ENCODE measurements at regions not wholly inside any gene's neighbourhood (a gene's known extent, or its start where the extent isn't known, plus 50 kb on each side); places are given as distances from the start of the nearest gene placed in this dataset.

DNA sequence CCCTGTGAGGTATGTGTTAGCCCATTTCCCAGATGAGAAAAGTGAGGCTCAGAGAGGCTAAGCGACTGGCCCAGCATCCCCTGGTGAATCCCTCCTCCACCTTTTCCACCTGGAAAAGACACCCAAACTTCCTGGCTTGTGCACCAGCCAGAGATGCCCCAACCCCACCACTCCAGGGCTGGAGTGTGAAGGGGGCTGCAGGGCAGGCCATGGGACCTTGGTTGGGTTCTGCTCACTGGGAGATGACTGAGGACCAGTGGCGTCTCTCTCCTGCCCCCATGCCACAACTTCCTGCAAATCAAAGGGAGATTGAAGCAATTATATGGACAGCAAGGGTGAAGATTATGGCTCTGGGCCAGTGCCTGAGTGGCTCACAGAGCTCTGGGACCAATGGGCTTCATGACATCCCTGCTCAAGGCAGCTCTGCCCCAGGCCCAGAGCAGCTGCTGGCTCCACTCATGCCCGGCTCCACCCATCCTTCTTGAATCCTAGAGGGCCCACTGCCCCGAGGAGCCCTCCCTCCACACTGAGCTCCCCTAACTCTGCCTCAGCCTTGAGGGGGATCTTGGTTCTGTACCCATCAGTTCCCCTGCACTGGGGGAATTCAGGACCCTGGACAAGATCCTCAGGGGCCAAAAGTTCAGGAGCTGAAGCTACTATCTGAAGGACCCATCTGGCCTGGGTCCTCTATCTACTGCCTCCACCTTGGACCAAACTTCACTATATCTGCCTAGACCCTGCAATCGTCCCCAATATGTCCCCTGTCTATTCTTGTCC is 416.9 kb downstream of the PTPRU start:
- DNase-seq (no peak), ATAC-seq (replicated peaks) (no peak)
- Mint-ChIP-seq H3K27ac (no peak overlapping the region), H3K36me3 (ENCODE audit: insufficient read depth) (no peaks in the 10 kb centered on the region), H3K4me3 (no peak overlapping the region), H3K4me1 (ENCODE audit: low read depth in 2 of 2) (no peaks in the 10 kb centered on the region), H3K9me3 (no peaks in the 10 kb centered on the region), H3K27me3 (peaks cover 39 to 86% of the 10 kb centered on the region in 2 donors)

DNA sequence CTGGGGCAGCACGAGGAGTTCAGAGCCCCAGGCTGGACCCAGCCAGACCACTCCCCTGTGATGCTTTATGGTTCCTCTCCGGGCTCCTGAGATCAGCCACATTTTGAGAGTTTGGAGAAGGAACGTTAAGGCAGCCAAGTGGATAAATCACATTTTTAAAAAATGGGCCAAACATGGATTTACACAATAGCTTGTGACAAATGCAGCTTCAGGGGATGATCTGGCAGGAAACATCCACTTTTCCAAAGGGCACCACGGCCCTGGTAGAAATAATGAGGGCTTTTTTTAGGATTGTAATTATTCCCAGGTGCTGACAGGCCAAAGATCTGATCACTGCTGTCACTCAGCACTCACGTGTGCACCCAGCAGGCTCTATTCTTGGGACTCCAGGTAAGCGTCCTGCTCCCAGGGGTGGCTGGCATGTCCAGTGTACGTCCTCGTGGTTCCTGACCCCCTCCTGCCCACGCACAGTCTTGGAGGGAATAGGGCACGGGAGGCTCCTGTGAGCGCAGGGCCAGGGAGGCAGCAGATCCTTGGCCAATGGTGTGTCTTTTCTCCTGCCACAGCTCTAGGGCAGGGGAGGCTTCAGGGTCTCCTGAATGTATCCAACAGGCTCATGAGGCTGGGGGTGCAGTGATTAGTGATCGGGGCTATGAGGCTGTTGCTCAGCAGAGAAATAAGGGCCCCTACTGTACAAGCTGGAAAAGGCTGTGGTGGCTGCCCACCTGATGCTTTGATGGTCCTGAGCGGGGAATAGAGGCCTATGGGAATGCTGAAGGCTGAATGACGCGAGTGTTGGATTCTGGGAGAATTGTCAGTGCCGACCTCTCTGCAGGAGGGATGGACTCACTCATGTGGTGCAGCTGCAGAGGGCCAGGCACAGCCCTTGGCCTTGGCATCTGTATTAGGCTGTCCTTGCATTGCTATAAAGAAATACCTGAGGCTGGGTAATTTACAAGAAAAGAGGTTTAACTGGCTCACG is 415.7 kb downstream of the PTPRU start:
- Mint-ChIP-seq H3K4me3 (no peak overlapping the region), H3K9me3 (no peaks in the 10 kb centered on the region), H3K4me1 (ENCODE audit: low read depth in 2 of 2) (no peaks in the 10 kb centered on the region), H3K36me3 (ENCODE audit: insufficient read depth) (no peaks in the 10 kb centered on the region), H3K27ac (no peak overlapping the region), H3K27me3 (peaks cover 43 to 89% of the 10 kb centered on the region in 2 donors)
- DNase-seq = no peak
- ATAC-seq (replicated peaks) = no peak

DNA sequence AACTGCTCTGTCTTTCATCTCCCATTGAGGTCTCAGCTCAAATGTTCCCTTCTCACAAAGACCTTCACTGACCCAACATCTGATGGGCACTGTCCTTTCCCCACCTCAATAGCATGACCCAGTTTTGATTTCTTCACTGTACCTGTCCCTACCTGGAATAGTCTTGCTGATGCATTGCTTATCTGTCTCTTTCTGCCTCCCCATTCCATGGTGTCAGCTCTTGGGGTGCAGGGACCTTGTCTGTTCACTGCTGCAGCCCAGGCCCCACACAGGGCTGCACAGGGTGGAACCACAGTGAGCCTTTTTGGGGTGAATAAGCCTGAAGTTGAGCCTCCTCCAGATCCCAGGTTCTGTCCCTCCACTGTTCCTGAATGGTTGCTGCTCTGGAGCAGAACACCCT is 414.9 kb downstream of the PTPRU start:
- Mint-ChIP-seq H3K4me3 (no peak overlapping the region), H3K4me1 (ENCODE audit: low read depth in 2 of 2) (no peaks in the 10 kb centered on the region), H3K36me3 (ENCODE audit: insufficient read depth) (no peaks in the 10 kb centered on the region), H3K27me3 (peaks cover 38 to 83% of the 10 kb centered on the region in 2 donors), H3K9me3 (no peaks in the 10 kb centered on the region), H3K27ac (no peak overlapping the region)
- DNase-seq = no peak
- ATAC-seq (replicated peaks) = no peak

DNA sequence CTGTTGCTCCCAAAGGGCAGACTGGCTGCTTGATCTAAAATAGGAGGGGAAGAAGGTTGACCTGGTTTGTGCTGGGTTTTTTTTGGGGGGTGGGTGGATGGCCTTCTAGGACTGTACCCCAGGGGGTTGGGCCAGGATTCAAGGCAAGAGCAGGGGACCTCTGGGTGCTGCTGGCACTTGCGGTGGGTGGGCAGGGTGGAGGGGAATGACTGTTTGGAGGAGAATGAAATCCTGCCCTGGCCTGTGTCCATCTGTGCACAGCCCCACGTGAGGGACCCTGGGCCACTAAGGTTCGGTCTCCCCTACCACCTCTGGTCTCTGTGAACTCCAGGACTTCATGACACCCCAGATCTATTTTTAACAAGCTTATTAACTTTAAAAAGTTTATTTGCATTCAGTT is 414.2 kb downstream of the PTPRU start:
- Mint-ChIP-seq H3K27me3 (peaks cover 35 to 78% of the 10 kb centered on the region in 2 donors), H3K9me3 (no peaks in the 10 kb centered on the region), H3K27ac (no peak overlapping the region), H3K4me3 (no peak overlapping the region), H3K36me3 (ENCODE audit: insufficient read depth) (no peaks in the 10 kb centered on the region), H3K4me1 (ENCODE audit: low read depth in 2 of 2) (no peaks in the 10 kb centered on the region)
- ATAC-seq (replicated peaks) = no peak
- no peak for DNase-seq

DNA sequence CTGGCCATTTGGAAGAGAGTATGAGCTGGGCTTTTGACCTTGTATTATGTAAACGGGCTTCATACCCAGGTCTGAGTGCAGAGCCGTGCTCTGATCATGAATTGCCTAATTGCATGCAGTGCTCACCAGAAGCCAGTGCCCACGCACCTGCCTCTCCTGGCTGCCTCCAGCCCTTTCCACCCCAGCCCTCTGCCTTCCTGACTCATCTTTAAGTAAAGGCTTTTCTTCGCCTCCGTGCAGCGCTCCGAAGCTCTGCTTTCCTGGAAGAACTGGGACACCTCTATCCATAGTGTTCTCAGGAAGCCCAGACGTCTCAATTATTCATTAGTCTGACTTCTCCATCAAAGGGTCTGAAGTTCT is 413.7 kb downstream of the PTPRU start:
- H3K36me3 Mint-ChIP-seq (ENCODE audit: insufficient read depth) = no peaks in the 10 kb centered on the region
- no peaks in the 10 kb centered on the region for H3K9me3 Mint-ChIP-seq
- DNase-seq (no peak), ATAC-seq (replicated peaks) (no peak)
- no peak overlapping the region for H3K4me3 Mint-ChIP-seq
- H3K27ac Mint-ChIP-seq = no peak overlapping the region
- no peaks in the 10 kb centered on the region for H3K4me1 Mint-ChIP-seq (ENCODE audit: low read depth in 2 of 2)
- H3K27me3 Mint-ChIP-seq = peaks cover 40 to 78% of the 10 kb centered on the region in 2 donors

DNA sequence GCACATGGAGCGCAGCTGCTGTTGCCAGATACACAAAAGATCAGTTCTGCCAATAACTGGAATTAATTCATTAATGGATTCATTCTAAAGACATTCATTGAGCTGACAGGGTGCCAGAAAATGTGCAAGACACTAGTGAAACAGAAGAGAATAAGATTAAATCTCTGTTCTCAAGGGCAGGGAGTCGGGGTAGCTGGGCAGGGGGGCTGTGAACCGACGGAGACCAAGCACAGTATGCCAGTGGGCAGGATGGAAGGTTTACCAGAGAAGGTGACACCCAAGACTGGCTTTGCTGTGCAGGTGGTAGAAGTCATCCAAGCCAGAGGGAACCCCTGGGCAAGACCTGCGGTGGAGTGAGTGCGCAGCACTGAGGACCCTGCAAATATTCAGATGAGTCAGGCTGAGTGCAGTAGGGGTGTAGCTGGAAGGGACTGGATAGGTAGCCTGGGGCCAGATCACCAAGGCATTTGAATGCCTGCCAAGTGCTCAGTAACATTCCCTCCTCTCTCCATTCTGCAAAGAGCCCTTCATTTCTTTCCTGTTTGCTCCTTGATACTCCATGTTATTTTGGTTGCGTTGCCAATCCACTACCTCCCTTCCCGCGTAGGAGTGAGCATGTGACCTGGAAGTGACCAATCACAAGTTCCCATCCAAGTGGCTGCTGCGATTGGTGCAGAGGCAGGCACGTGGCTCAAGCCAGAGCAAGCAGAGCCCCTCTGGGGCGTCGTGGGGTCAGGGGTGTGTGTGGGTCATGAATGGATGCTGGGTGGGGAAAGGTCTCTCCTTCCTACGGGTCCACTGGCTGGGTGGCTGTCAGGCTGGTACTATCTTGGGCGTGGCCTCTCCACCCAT is 413.1 kb downstream of the PTPRU start:
- no peaks in the 10 kb centered on the region for H3K9me3 Mint-ChIP-seq
- H3K27me3 Mint-ChIP-seq = peaks cover 41 to 77% of the 10 kb centered on the region in 2 donors
- no peak for ATAC-seq (replicated peaks)

DNA sequence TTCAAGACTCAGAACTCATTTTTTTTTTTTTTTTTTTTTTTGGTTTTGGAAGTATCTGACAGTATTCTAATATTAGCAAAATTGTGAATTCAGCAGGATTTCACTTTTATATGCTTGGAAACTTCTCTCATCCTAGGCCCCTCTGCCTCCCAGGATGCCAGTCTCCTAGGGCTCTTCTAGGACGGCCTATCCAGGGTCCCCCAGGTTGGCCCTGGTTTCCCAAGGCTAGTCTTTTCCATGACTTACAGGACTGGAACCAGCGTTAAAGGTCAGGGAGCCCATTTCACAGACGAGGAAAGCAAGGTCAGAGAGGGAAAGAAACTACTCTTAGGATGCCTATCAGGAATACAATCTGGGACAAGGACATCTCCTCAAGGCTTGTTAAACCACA is 412.5 kb downstream of the PTPRU start:
- Mint-ChIP-seq H3K27ac (no peak overlapping the region), H3K27me3 (peaks cover 39 to 71% of the 10 kb centered on the region in 2 donors)

More for the DNA sequence above, 413.1 kb downstream of the PTPRU start:
- Mint-ChIP-seq H3K27ac (no peak overlapping the region), H3K36me3 (ENCODE audit: insufficient read depth) (no peaks in the 10 kb centered on the region), H3K4me1 (ENCODE audit: low read depth in 2 of 2) (no peaks in the 10 kb centered on the region), H3K4me3 (no peak overlapping the region)
- DNase-seq = no peak

DNA sequence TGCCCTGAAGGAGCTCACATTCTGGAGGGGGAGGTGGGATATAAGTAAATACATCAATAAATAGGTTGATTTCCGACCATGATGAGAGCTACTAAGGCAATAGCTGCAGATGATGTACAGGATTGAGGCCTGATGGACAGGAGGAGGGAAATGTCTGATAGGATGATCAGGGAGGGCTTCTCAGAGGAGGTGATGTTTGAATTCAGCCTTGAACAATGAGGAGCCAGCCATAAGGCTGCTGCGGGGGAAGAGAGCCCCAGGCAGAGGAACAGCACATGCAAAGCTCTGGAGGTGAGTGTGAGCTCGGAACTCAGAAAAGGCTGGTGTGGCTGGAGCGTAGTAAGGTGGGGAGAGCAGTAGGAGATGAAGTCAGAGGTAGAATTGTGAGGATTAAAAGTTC is 411.7 kb downstream of the PTPRU start:
- no peak overlapping the region for H3K4me3 Mint-ChIP-seq
- no peak for DNase-seq
- H3K4me1 Mint-ChIP-seq (ENCODE audit: low read depth in 2 of 2) = no peaks in the 10 kb centered on the region
- no peaks in the 10 kb centered on the region for H3K36me3 Mint-ChIP-seq (ENCODE audit: insufficient read depth)
- no peaks in the 10 kb centered on the region for H3K9me3 Mint-ChIP-seq
- H3K27ac Mint-ChIP-seq = no peak overlapping the region
- H3K27me3 Mint-ChIP-seq = peaks cover 37 to 70% of the 10 kb centered on the region in 2 donors
- ATAC-seq (replicated peaks) = no peak

More for the DNA sequence above, 412.5 kb downstream of the PTPRU start:
- Mint-ChIP-seq H3K4me3 (no peak overlapping the region), H3K4me1 (ENCODE audit: low read depth in 2 of 2) (no peaks in the 10 kb centered on the region), H3K36me3 (ENCODE audit: insufficient read depth) (no peaks in the 10 kb centered on the region), H3K9me3 (no peaks in the 10 kb centered on the region)
- ATAC-seq (replicated peaks) (no peak), DNase-seq (no peak)

DNA sequence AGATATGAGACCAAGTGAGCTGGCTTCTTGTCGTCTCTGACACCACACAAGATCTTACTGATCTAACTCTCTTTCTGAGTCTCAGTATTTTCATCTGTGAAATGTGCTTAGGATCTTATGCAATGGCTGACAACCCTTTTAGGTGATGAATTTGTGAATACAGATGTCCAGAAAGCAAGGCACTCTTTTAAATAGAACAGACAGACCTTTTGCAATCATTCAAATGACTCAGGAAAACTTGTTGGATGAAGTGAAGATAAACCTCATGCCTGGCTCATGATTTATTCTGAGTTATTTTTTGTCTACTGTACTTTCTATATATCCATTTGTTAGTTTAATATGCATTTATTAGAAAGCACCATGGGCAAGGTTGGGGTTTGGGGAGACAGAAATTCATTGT is 411.3 kb downstream of the PTPRU start:
- DNase-seq (no peak), ATAC-seq (replicated peaks) (no peak)
- peaks cover 40 to 70% of the 10 kb centered on the region in 2 donors for H3K27me3 Mint-ChIP-seq
- H3K36me3 Mint-ChIP-seq (ENCODE audit: insufficient read depth) = no peaks in the 10 kb centered on the region
- no peaks in the 10 kb centered on the region for H3K4me1 Mint-ChIP-seq (ENCODE audit: low read depth in 2 of 2)
- no peaks in the 10 kb centered on the region for H3K9me3 Mint-ChIP-seq
- H3K4me3 Mint-ChIP-seq = no peak overlapping the region
- no peak overlapping the region for H3K27ac Mint-ChIP-seq

DNA sequence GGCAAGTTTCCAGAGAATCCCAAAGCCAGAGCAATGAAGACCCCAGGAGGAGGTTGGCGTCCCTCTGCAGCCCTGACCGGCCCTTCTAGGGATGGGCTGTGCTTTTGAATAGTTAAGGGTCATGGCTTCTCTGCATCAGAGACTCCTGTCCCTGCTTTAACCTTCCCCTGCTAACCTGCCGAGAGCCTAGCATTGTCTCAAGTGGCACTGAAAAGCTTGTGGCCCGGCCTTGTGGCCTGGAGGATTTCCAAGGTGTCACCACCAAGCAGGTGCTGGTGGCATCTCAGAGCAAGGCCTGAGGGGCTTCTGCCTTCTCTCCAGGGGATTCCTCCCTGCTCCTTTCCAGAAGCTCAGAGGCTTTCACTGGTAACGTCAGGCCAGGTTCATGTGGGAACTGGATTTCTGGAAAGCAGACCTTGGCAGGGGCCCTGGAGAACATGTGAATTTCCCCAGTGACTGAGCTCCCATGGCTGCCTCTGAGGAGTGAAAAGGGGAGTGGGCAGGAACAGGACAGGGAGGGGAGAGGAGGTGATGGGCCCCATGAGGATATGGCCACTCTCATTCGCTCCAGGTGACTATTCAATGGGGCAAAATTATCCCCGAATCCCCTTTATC is 409.9 kb downstream of the PTPRU start:
- no peak for DNase-seq
- Mint-ChIP-seq H3K27ac (no peak overlapping the region), H3K9me3 (no peaks in the 10 kb centered on the region), H3K4me3 (no peak overlapping the region), H3K27me3 (peaks cover 47 to 71% of the 10 kb centered on the region in 2 donors), H3K36me3 (ENCODE audit: insufficient read depth) (no peaks in the 10 kb centered on the region), H3K4me1 (ENCODE audit: low read depth in 2 of 2) (no peaks in the 10 kb centered on the region)
- ATAC-seq (replicated peaks) = no peak

DNA sequence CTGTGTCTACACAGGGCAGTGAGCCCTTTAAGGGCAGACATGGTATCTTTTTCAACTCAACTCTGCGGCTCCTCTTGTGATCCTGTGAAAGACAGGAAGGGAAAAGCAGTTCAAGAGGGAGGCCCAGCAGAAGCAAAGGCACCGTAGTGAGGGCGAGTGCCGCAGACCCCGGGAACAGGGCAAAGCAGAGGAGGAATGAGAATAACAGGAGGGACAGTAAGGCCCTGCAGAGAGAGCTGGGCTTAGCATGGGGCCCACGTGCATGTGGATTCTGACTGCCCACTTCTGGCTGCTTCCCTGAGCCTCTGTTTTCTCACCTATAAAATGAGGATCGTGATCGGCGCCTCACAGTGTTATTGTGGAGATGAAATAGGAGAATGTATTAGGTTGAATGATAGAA is 409.3 kb downstream of the PTPRU start:
- Mint-ChIP-seq H3K4me1 (ENCODE audit: low read depth in 2 of 2) (no peaks in the 10 kb centered on the region), H3K36me3 (ENCODE audit: insufficient read depth) (no peaks in the 10 kb centered on the region), H3K9me3 (no peaks in the 10 kb centered on the region), H3K4me3 (no peak overlapping the region), H3K27ac (no peak overlapping the region), H3K27me3 (peaks cover 41 to 64% of the 10 kb centered on the region in 2 donors)
- no peak for ATAC-seq (replicated peaks)
- no peak for DNase-seq

DNA sequence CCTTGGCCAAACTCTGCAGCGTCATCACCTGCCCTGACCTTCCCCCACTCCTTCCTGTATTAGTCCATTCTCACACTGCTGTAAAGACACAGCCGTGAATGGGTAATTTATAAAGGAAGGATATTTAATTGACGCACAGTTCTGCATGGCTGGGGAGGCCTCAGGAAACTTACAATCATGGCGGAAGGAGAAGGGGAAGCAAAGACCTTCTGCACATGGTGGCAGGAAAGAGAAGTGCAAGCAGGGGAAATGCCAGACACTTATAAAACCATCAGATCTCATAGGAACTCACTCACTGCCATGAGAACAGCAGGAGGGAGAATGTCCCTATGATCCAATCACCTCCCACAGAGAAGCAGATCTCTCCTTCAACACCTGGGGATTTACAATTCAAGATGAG is 408.5 kb downstream of the PTPRU start:
- no peak for ATAC-seq (replicated peaks)

More for the DNA sequence above, 408.5 kb downstream of the PTPRU start:
- H3K27me3 Mint-ChIP-seq = peaks cover 46 to 63% of the 10 kb centered on the region in 2 donors
- no peaks in the 10 kb centered on the region for H3K9me3 Mint-ChIP-seq
- no peak overlapping the region for H3K4me3 Mint-ChIP-seq
- DNase-seq = no peak
- no peak overlapping the region for H3K27ac Mint-ChIP-seq
- no peaks in the 10 kb centered on the region for H3K4me1 Mint-ChIP-seq (ENCODE audit: low read depth in 2 of 2)
- no peaks in the 10 kb centered on the region for H3K36me3 Mint-ChIP-seq (ENCODE audit: insufficient read depth)
